PC-9 (cell line): ENCODE measurements at regions not wholly inside any gene's neighbourhood (a gene's known extent, or its start where the extent isn't known, plus 50 kb on each side); places are given as distances from the start of the nearest gene placed in this dataset.

Experiments
- BruUV-seq: library from RNA; stranded (reverse); fragments of 400-500 nt; replicated peaks from 2 replicates; lab custom pipeline; 2021; lab: Mats Ljungman, UMichigan
- CTCF ChIA-PET: fragments of 300-600 bp; sonication (Branson Sonifier 250); formaldehyde crosslinking; loops from one replicate; lab custom pipeline; 2022; ENCODE audit warnings: antibody characterized with exemption; lab: Charles Lee
- POLR2A ChIA-PET: fragments of 300-600 bp; sonication (Branson Sonifier 250); formaldehyde crosslinking; loops from one replicate; lab custom pipeline; 2022; ENCODE audit warnings: antibody characterized with exemption; ENCODE audit not compliant: unreplicated experiment; lab: Charles Lee
- DNase-seq, 2 experiments: peaks; one replicate each; pipeline versions ENCODE4 v3.0.0 to v3.0.0-alpha.2; 2015 to 2022; ENCODE audit warnings: mixed read lengths in 1 of 2
- H2AFZ ChIP-seq: fragments of 200-600 bp; sonication (generic); 2 replicates; pipeline ENCODE4 v1.8.1; 2017; ENCODE audit warnings: antibody characterized with exemption
- H3F3A ChIP-seq: fragments of 200-600 bp; sonication (generic); 2 replicates; pipeline ENCODE4 v1.8.1; 2017; ENCODE audit warnings: antibody characterized with exemption, mild to moderate bottlenecking, low read depth; ENCODE audit not compliant: insufficient read depth
- H3K27ac ChIP-seq: fragments of 200-600 bp; sonication (generic); 2 replicates; pipeline ENCODE4 v1.6.1; 2016; ENCODE audit warnings: mixed run types
- H3K27me3 ChIP-seq: fragments of 200-600 bp; sonication (generic); 2 replicates; pipeline ENCODE4 v1.6.1; 2016; ENCODE audit warnings: low read depth, mixed run types; ENCODE audit not compliant: insufficient read depth
- H3K36me3 ChIP-seq: fragments of 200-600 bp; sonication (generic); 2 replicates; pipeline ENCODE4 v1.6.1; 2016; ENCODE audit warnings: low read depth, mixed run types
- H3K4me1 ChIP-seq: fragments of 200-600 bp; sonication (generic); replicated peaks from 2 replicates; pipeline ENCODE4 v1.6.1; 2016; ENCODE audit warnings: mixed run types; ENCODE audit not compliant: insufficient read depth
- H3K4me2 ChIP-seq: fragments of 200-600 bp; sonication (generic); 2 replicates; pipeline ENCODE4 v1.6.1; 2017; ENCODE audit warnings: mixed run types
- H3K4me3 ChIP-seq: fragments of 200-600 bp; sonication (generic); 2 replicates; pipeline ENCODE4 v1.6.1; 2016; ENCODE audit warnings: mixed run types
- H3K79me2 ChIP-seq: fragments of 200-600 bp; sonication (generic); 2 replicates; pipeline ENCODE4 v1.6.1; 2017; ENCODE audit warnings: low read depth, mixed run types
- H3K9me2 ChIP-seq: fragments of 200-600 bp; sonication (generic); 2 replicates; pipeline ENCODE4 v1.8.1; 2017; ENCODE audit warnings: mild to moderate bottlenecking; ENCODE audit not compliant: insufficient read depth
- H3K9me3 ChIP-seq: fragments of 200-600 bp; sonication (generic); 2 replicates; pipeline ENCODE4 v1.8.1; 2016; ENCODE audit warnings: low read depth; ENCODE audit not compliant: insufficient read depth
- H4K20me1 ChIP-seq: fragments of 200-600 bp; sonication (generic); 2 replicates; pipeline ENCODE4 v1.8.1; 2017; ENCODE audit not compliant: insufficient read depth
- CTCF ChIP-seq: fragments of 200-600 bp; sonication (generic); conservative IDR thresholded peaks from 2 replicates; pipeline ENCODE4 v1.6.1; 2017; ENCODE audit warnings: mixed run types, antibody characterized with exemption, mild to moderate bottlenecking, moderate library complexity
- EZH2 ChIP-seq: fragments of 200-600 bp; sonication (generic); IDR thresholded peaks from 2 replicates; pipeline ENCODE4 v1.8.0; 2017; ENCODE audit warnings: antibody characterized with exemption, low read depth
- intact Hi-C: fragments of 100-400 bp; cut with micrococcal nuclease; formaldehyde crosslinking; loops from one replicate; pipeline ENCODE4 v1.10.0; 2022; ENCODE audit not compliant: unreplicated experiment

DNA sequence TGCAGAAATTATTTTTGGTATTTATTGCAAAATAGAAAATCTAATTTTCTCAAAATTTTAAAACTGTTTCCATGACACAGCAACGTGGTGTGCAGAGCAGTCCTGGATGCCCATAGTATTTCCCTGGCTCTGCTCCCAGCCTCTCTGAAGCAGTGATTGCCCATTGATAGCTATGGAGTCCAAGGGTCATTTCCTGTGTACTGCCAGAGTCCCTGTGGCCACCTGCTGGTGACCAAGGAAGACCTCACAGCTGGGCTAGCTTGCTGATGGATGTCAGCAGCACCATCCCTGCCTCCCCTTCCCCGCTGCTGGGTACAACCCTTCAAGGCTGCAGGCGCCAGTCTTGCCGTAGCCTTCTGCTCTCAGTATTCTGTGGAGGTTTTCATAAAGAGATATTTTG lies 184.1 kb downstream of the DIRAS2 start:
- Histone ChIP-seq H3K9me3 (peaks cover 9% of the 10 kb centered on the region; the same call in 1 of the 2 replicates), H3K4me1 (peaks cover 10% of the 10 kb centered on the region; the same call in 1 of the 2 replicates), H3F3A (no peaks in the 10 kb centered on the region), H3K4me3 (no peak overlapping the region), H3K4me2 (no peak overlapping the region), H4K20me1 (no peaks in the 10 kb centered on the region), H3K27me3 (no peaks in the 10 kb centered on the region), H3K9me2 (no peaks in the 10 kb centered on the region), H3K27ac (no peak overlapping the region), H3K36me3 (no peaks in the 10 kb centered on the region), H3K79me2 (no peaks in the 10 kb centered on the region), H2AFZ (no peak overlapping the region)
- POLR2A ChIA-PET, result interaction anchor here (0.7 kb wide), 1 partner anchor 25 kb away, joined by 7 read pairs; no protein-coding TSS in a partner anchor
- intact Hi-C loops, result loop anchor here (1.0 kb wide), 1 partner anchor 12 kb away; no protein-coding TSS in a partner anchor
- no peak for TF ChIP-seq EZH2
- no peak; the same call in 1 of the 2 replicates for TF ChIP-seq CTCF
- peak; percentile 24 to 65 for DNase-seq
- no TSS peak for BruUV-seq
- CTCF ChIA-PET, result interaction anchor here (0.5 to 0.6 kb wide), 2 partner anchors 138 to 147 kb away, joined by 6 to 14 read pairs; no protein-coding TSS in a partner anchor

DNA sequence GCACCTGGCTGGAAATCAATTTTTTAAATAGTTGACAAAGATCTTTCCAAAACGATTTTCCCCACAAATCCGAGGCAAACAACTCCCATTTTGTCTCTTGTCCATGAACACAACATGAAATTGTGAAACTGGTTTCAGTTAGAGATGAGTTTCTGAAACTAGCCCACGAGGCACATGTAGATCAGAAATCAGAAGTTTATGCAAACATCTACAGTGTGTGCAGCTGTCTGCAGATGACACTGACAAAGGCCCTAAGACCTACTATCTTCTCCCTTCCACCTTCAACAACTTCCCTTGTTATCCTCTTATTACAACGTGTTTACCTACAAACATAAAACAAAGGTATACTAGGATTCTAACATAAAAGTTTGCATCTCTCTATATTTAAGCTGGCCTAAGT lies 183.3 kb downstream of the DIRAS2 start:
- Histone ChIP-seq H3K4me1 (peaks cover 10% of the 10 kb centered on the region; the same call in 1 of the 2 replicates), H2AFZ (no peak overlapping the region), H3K9me3 (0 out of 2 replicates have a peak, but pooled peaks cover 6% of the 10 kb centered on the region), H3F3A (no peaks in the 10 kb centered on the region), H3K4me3 (no peak overlapping the region), H3K27me3 (no peaks in the 10 kb centered on the region), H3K9me2 (no peaks in the 10 kb centered on the region), H3K4me2 (no peak overlapping the region), H3K27ac (no peak overlapping the region), H4K20me1 (no peaks in the 10 kb centered on the region), H3K79me2 (no peaks in the 10 kb centered on the region), H3K36me3 (no peaks in the 10 kb centered on the region)
- intact Hi-C loops, result no loop called here
- ChIA-PET POLR2A (no interaction called here), CTCF (no interaction called here)
- no TSS peak for BruUV-seq
- TF ChIP-seq EZH2 (no peak), CTCF (no peak)
- DNase-seq, result no peak

DNA sequence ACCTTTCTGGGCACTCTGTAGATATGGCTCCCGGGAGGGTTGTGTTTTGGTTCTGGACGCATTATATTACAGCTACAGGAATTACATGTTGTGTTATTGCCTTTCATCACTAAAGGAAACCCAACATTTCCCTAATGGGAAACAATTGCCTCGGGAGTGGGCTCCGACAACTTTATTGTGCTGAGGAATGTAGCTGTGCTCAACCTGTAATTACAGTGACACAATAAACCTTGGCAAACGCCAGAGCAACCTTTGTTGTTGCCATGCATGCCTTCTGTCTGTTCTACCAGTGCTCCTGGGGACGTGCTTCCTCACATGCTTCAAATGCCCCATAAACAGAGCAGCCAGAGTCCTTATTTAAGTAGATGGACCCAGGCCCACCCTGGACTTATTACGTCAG lies 182.4 kb downstream of the DIRAS2 start:
- POLR2A ChIA-PET, result interaction anchor here (0.6 kb wide), 1 partner anchor 27 kb away, joined by 3 read pairs; no protein-coding TSS in a partner anchor
- TF ChIP-seq CTCF, result no peak
- TF ChIP-seq EZH2, result no peak

More for the DNA sequence above, 182.4 kb downstream of the DIRAS2 start:
- Histone ChIP-seq H3K27ac (no peak overlapping the region), H3K4me2 (no peak overlapping the region), H3K4me1 (peaks cover 10% of the 10 kb centered on the region; the same call in 1 of the 2 replicates), H3K4me3 (no peak overlapping the region), H4K20me1 (no peaks in the 10 kb centered on the region), H3K36me3 (no peaks in the 10 kb centered on the region), H3K9me2 (no peaks in the 10 kb centered on the region), H3K27me3 (no peaks in the 10 kb centered on the region), H3K9me3 (0 out of 2 replicates have a peak, but pooled peaks cover 6% of the 10 kb centered on the region), H2AFZ (no peak overlapping the region), H3F3A (no peaks in the 10 kb centered on the region), H3K79me2 (no peaks in the 10 kb centered on the region)
- CTCF ChIA-PET, result interaction anchor here (0.6 kb wide), 1 partner anchor 173 kb away, joined by 4 read pairs; no protein-coding TSS in a partner anchor
- DNase-seq, result no peak
- intact Hi-C loops, result no loop called here
- BruUV-seq, result no TSS peak
